ENCODE measurements at regions not wholly inside any gene's neighbourhood (a gene's known extent, or its start where the extent isn't known, plus 50 kb on each side); places are given as distances from the start of the nearest gene placed in this dataset.

- peaks cover 14% of the 10 kb centered on the region for H3K36me3 ChIP-seq (ENCODE audit: low read depth)
- H3K27ac ChIP-seq (ENCODE audit: poor library complexity, severe bottlenecking): no peak overlapping the region
- no peaks in the 10 kb centered on the region for H3K27me3 ChIP-seq (ENCODE audit: insufficient read depth, poor library complexity, severe bottlenecking)
- TF ChIP-seq CTCF (IDR thresholded peaks at IDR 0.05; ENCODE audit: poor library complexity, severe bottlenecking): no peak
- H3K4me3 ChIP-seq (ENCODE audit: severe bottlenecking): no peak overlapping the region
- no peak for ATAC-seq (ENCODE audit: low read depth)
- H3K9me3 ChIP-seq (ENCODE audit: severe bottlenecking): no peaks in the 10 kb centered on the region
- DNase-seq (ENCODE audit: low spot score): no peak
- peaks cover 20% of the 10 kb centered on the region for H3K4me1 ChIP-seq (ENCODE audit: insufficient read depth, poor library complexity, severe bottlenecking)
These were observed 190.8 kb downstream of the ELAVL2 start for GRCh38 chr9:23635276-23635675.

GRCh38 chr9:23636199-23636598, 189.8 kb downstream of the ELAVL2 start:
- Histone ChIP-seq H3K27ac (ENCODE audit: poor library complexity, severe bottlenecking) (no peak overlapping the region), H3K36me3 (ENCODE audit: low read depth) (peaks cover 14% of the 10 kb centered on the region), H3K27me3 (ENCODE audit: insufficient read depth, poor library complexity, severe bottlenecking) (no peaks in the 10 kb centered on the region), H3K4me1 (ENCODE audit: insufficient read depth, poor library complexity, severe bottlenecking) (peaks cover 20% of the 10 kb centered on the region), H3K9me3 (ENCODE audit: severe bottlenecking) (no peaks in the 10 kb centered on the region), H3K4me3 (ENCODE audit: severe bottlenecking) (no peak overlapping the region)
- no peak for DNase-seq (ENCODE audit: low spot score)
- ATAC-seq (ENCODE audit: low read depth): no peak
- no peak for TF ChIP-seq CTCF (IDR thresholded peaks at IDR 0.05; ENCODE audit: poor library complexity, severe bottlenecking)

- no peak overlapping the region for H3K4me3 ChIP-seq (ENCODE audit: severe bottlenecking)
- H3K36me3 ChIP-seq (ENCODE audit: low read depth): peaks cover 18% of the 10 kb centered on the region
- H3K27ac ChIP-seq (ENCODE audit: poor library complexity, severe bottlenecking): no peak overlapping the region
- no peak for TF ChIP-seq CTCF (IDR thresholded peaks at IDR 0.05; ENCODE audit: poor library complexity, severe bottlenecking)
- H3K27me3 ChIP-seq (ENCODE audit: insufficient read depth, poor library complexity, severe bottlenecking): no peaks in the 10 kb centered on the region
- no peak for DNase-seq (ENCODE audit: low spot score)
- no peaks in the 10 kb centered on the region for H3K9me3 ChIP-seq (ENCODE audit: severe bottlenecking)
- peak; percentile 68 for ATAC-seq (ENCODE audit: low read depth)
- H3K4me1 ChIP-seq (ENCODE audit: insufficient read depth, poor library complexity, severe bottlenecking): peaks cover 20% of the 10 kb centered on the region
These were observed 188.0 kb downstream of the ELAVL2 start for GRCh38 chr9:23638011-23638410.

- Histone ChIP-seq H3K4me3 (ENCODE audit: severe bottlenecking) (no peak overlapping the region), H3K9me3 (ENCODE audit: severe bottlenecking) (no peaks in the 10 kb centered on the region), H3K36me3 (ENCODE audit: low read depth) (peaks cover 21% of the 10 kb centered on the region), H3K27ac (ENCODE audit: poor library complexity, severe bottlenecking) (peak overlapping the region; percentile 11), H3K4me1 (ENCODE audit: insufficient read depth, poor library complexity, severe bottlenecking) (peaks cover 20% of the 10 kb centered on the region), H3K27me3 (ENCODE audit: insufficient read depth, poor library complexity, severe bottlenecking) (no peaks in the 10 kb centered on the region)
- DNase-seq (ENCODE audit: low spot score) (no peak), ATAC-seq (ENCODE audit: low read depth) (peak; percentile 96)
- TF ChIP-seq CTCF (IDR thresholded peaks at IDR 0.05; ENCODE audit: poor library complexity, severe bottlenecking): no peak
These were observed 187.1 kb downstream of the ELAVL2 start for GRCh38 chr9:23638837-23639426.

Data from RWPE2 (cell line).